ENCODE measurements at regions not wholly inside any gene's neighbourhood (a gene's known extent, or its start where the extent isn't known, plus 50 kb on each side); places are given as distances from the start of the nearest gene placed in this dataset.

GRCh38 chr13:22592515-22592914, 588.3 kb upstream of the SGCG start:
- TF ChIP-seq CTCF (IDR thresholded peaks at IDR 0.05) (no peak), POLR2A (IDR thresholded peaks at IDR 0.05) (no peak)

Measured in testis (tissue), 2 donors.